ENCODE measurements at regions not wholly inside any gene's neighbourhood (a gene's known extent, or its start where the extent isn't known, plus 50 kb on each side); places are given as distances from the start of the nearest gene placed in this dataset.

GRCh38 chr2:19244460-19245363 lies 113.7 kb downstream of the OSR1 start:
- Histone ChIP-seq H3K36me3 (ENCODE audit: insufficient read depth, low read length) (no peaks in the 10 kb centered on the region), H4K20me1 (ENCODE audit: insufficient read depth) (no peaks in the 10 kb centered on the region), H3K9ac (ENCODE audit: low read length) (no peak overlapping the region), H3K9me3 (ENCODE audit: low read length) (no peaks in the 10 kb centered on the region), H2AFZ (ENCODE audit: low read depth, low read length) (no peak overlapping the region), H3K4me2 (ENCODE audit: low read length) (no peak overlapping the region), H3K9me2 (ENCODE audit: insufficient read depth, low read length) (no peaks in the 10 kb centered on the region), H3K27me3 (ENCODE audit: insufficient read depth, low read depth, low read length) (no peaks in the 10 kb centered on the region), H3K27ac (ENCODE audit: low read length) (no peak overlapping the region), H3F3A (ENCODE audit: insufficient read depth, low read length, poor library complexity, severe bottlenecking) (no peaks in the 10 kb centered on the region), H3K79me2 (replicated peaks; ENCODE audit: insufficient read depth, low read length) (no peaks in the 10 kb centered on the region), H3K4me3 (ENCODE audit: low read length) (no peak overlapping the region)
- TF ChIP-seq EZH2 (IDR thresholded peaks at IDR 0.05; ENCODE audit: borderline replicate concordance, insufficient read depth, low read length, poor library complexity, severe bottlenecking), result no peak
- TF ChIP-seq, protein P1, sequence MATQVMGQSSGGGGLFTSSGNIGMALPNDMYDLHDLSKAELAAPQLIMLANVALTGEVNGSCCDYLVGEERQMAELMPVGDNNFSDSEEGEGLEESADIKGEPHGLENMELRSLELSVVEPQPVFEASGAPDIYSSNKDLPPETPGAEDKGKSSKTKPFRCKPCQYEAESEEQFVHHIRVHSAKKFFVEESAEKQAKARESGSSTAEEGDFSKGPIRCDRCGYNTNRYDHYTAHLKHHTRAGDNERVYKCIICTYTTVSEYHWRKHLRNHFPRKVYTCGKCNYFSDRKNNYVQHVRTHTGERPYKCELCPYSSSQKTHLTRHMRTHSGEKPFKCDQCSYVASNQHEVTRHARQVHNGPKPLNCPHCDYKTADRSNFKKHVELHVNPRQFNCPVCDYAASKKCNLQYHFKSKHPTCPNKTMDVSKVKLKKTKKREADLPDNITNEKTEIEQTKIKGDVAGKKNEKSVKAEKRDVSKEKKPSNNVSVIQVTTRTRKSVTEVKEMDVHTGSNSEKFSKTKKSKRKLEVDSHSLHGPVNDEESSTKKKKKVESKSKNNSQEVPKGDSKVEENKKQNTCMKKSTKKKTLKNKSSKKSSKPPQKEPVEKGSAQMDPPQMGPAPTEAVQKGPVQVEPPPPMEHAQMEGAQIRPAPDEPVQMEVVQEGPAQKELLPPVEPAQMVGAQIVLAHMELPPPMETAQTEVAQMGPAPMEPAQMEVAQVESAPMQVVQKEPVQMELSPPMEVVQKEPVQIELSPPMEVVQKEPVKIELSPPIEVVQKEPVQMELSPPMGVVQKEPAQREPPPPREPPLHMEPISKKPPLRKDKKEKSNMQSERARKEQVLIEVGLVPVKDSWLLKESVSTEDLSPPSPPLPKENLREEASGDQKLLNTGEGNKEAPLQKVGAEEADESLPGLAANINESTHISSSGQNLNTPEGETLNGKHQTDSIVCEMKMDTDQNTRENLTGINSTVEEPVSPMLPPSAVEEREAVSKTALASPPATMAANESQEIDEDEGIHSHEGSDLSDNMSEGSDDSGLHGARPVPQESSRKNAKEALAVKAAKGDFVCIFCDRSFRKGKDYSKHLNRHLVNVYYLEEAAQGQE (IDR thresholded peaks at IDR 0.05; ENCODE audit: borderline replicate concordance), result no peak
- TF ChIP-seq SMC3 (conservative IDR thresholded peaks at IDR 0.05; ENCODE audit: poor library complexity), result no peak
- no peak for TF ChIP-seq POLR2AphosphoS5 (IDR thresholded peaks at IDR 0.05)
- TF ChIP-seq RAD21 (conservative IDR thresholded peaks at IDR 0.05), result no peak
- no peak for TF ChIP-seq EP300 (conservative IDR thresholded peaks at IDR 0.05; ENCODE audit: poor library complexity, severe bottlenecking)
- TF ChIP-seq CTCF (IDR thresholded peaks at IDR 0.05; ENCODE audit: poor library complexity, severe bottlenecking), result no peak

- no peaks in the 10 kb centered on the region for H3K27me3 ChIP-seq (ENCODE audit: insufficient read depth, low read depth, low read length)
- no peak overlapping the region for H3K4me2 ChIP-seq (ENCODE audit: low read length)
- no peak overlapping the region for H3K27ac ChIP-seq (ENCODE audit: low read length)
Measured at GRCh38 chr2:19238440-19239060, 119.9 kb downstream of the OSR1 start.

More at GRCh38 chr2:19238440-19239060, 119.9 kb downstream of the OSR1 start:
- no peaks in the 10 kb centered on the region for H3F3A ChIP-seq (ENCODE audit: insufficient read depth, low read length, poor library complexity, severe bottlenecking)
- no peaks in the 10 kb centered on the region for H3K9me3 ChIP-seq (ENCODE audit: low read length)
- H3K9ac ChIP-seq (ENCODE audit: low read length), result no peak overlapping the region
- H3K79me2 ChIP-seq (replicated peaks; ENCODE audit: insufficient read depth, low read length), result no peaks in the 10 kb centered on the region
- no peak for TF ChIP-seq EZH2 (IDR thresholded peaks at IDR 0.05; ENCODE audit: borderline replicate concordance, insufficient read depth, low read length, poor library complexity, severe bottlenecking)
- TF ChIP-seq RAD21 (conservative IDR thresholded peaks at IDR 0.05), result no peak
- TF ChIP-seq TAF1 (IDR thresholded peaks at IDR 0.05; ENCODE audit: low read depth), result no peak
- TF ChIP-seq EP300 (conservative IDR thresholded peaks at IDR 0.05; ENCODE audit: poor library complexity, severe bottlenecking), result no peak
- no peak for TF ChIP-seq CTCF (IDR thresholded peaks at IDR 0.05; ENCODE audit: poor library complexity, severe bottlenecking)
- no peak for TF ChIP-seq SMC3 (conservative IDR thresholded peaks at IDR 0.05; ENCODE audit: poor library complexity)
- TF ChIP-seq MXI1 (conservative IDR thresholded peaks at IDR 0.05; ENCODE audit: poor library complexity, severe bottlenecking), result no peak
- TF ChIP-seq, protein P1 (IDR thresholded peaks at IDR 0.05; ENCODE audit: borderline replicate concordance), result no peak
- no peak for TF ChIP-seq POLR2AphosphoS5 (IDR thresholded peaks at IDR 0.05)
- H2AFZ ChIP-seq (ENCODE audit: low read depth, low read length), result no peak overlapping the region
- H3K36me3 ChIP-seq (ENCODE audit: insufficient read depth, low read length), result no peaks in the 10 kb centered on the region
- no peaks in the 10 kb centered on the region for H4K20me1 ChIP-seq (ENCODE audit: insufficient read depth)
- no peak overlapping the region for H3K4me3 ChIP-seq (ENCODE audit: low read length)
- no peaks in the 10 kb centered on the region for H3K9me2 ChIP-seq (ENCODE audit: insufficient read depth, low read length)

Measured in neural cell (in vitro differentiated cells).